Activated CD4-positive, alpha-beta T cell treated with anti-CD3 and anti-CD28 coated beads for 24 hours (primary cell): ENCODE measurements at regions not wholly inside any gene's neighbourhood (a gene's known extent, or its start where the extent isn't known, plus 50 kb on each side); places are given as distances from the start of the nearest gene placed in this dataset.
"Not testable (repeated sequence)": the region's sequence is repeated elsewhere in the genome, so short reads cannot be mapped to it uniquely, and the experiment has no call there.

Source experiments
- DNase-seq, 2 donors: peaks; one replicate each; pipeline ENCODE4 v3.0.0-alpha.2; 2020; ENCODE audit warnings: low read depth in 2 of 2

GRCh38 chr4:57338861-57339260, 228.7 kb upstream of the IGFBP7 start:
- DNase-seq: not testable (repeated sequence)

- no peak for DNase-seq
These were observed 223.5 kb upstream of the IGFBP7 start for GRCh38 chr4:57333684-57334083.

- DNase-seq: no peak
These were observed 221.8 kb upstream of the IGFBP7 start for GRCh38 chr4:57331959-57332358.

- no peak for DNase-seq
These were observed 219.1 kb upstream of the IGFBP7 start for GRCh38 chr4:57329279-57329678.

GRCh38 chr4:57324673-57325307, 214.6 kb upstream of the IGFBP7 start:
- DNase-seq: no peak

GRCh38 chr4:57320849-57321248, 210.7 kb upstream of the IGFBP7 start:
- DNase-seq: no peak

- DNase-seq: no peak
These were observed 210.0 kb upstream of the IGFBP7 start for GRCh38 chr4:57320217-57320616.

- DNase-seq: no peak
These were observed 208.5 kb upstream of the IGFBP7 start for GRCh38 chr4:57318703-57319102.

- no peak for DNase-seq
These were observed 204.5 kb upstream of the IGFBP7 start for GRCh38 chr4:57314636-57315035.

- DNase-seq: no peak
These were observed 202.1 kb upstream of the IGFBP7 start for GRCh38 chr4:57312296-57312695.

GRCh38 chr4:57309658-57310057, 199.5 kb upstream of the IGFBP7 start:
- DNase-seq: no peak

GRCh38 chr4:57308301-57308700, 198.1 kb upstream of the IGFBP7 start:
- DNase-seq: no peak

GRCh38 chr4:57305836-57306235, 195.7 kb upstream of the IGFBP7 start:
- DNase-seq: no peak

- DNase-seq: no peak
These were observed 193.0 kb upstream of the IGFBP7 start for GRCh38 chr4:57303012-57303751.

GRCh38 chr4:57300300-57300699, 190.1 kb upstream of the IGFBP7 start:
- not testable (repeated sequence) for DNase-seq

- DNase-seq: no peak
These were observed 181.7 kb upstream of the IGFBP7 start for GRCh38 chr4:57291911-57292310.

- DNase-seq: no peak
These were observed 177.8 kb upstream of the IGFBP7 start for GRCh38 chr4:57287687-57288604.

- DNase-seq: no peak
These were observed 172.7 kb upstream of the IGFBP7 start for GRCh38 chr4:57282933-57283310.

GRCh38 chr4:57280481-57280880, 170.3 kb upstream of the IGFBP7 start:
- no peak for DNase-seq

GRCh38 chr4:57278780-57279179, 168.6 kb upstream of the IGFBP7 start:
- no peak for DNase-seq

GRCh38 chr4:57274082-57274481, 163.9 kb upstream of the IGFBP7 start:
- DNase-seq: no peak

GRCh38 chr4:57270346-57270745, 160.2 kb upstream of the IGFBP7 start:
- DNase-seq: no peak
